LHCN-M2 (cell line): ENCODE measurements at regions not wholly inside any gene's neighbourhood (a gene's known extent, or its start where the extent isn't known, plus 50 kb on each side); places are given as distances from the start of the nearest gene placed in this dataset.
"Not testable (repeated sequence)": the region's sequence is repeated elsewhere in the genome, so short reads cannot be mapped to it uniquely, and the experiment has no call there.

Experiments
- DNase-seq: peaks from one replicate; pipeline ENCODE4 v3.0.0-alpha.2; 2012; ENCODE audit warnings: low read depth

- DNase-seq, result no peak
Observed at GRCh38 chr6:167662075-167662880, 164.4 kb upstream of the AFDN start.

DNA sequence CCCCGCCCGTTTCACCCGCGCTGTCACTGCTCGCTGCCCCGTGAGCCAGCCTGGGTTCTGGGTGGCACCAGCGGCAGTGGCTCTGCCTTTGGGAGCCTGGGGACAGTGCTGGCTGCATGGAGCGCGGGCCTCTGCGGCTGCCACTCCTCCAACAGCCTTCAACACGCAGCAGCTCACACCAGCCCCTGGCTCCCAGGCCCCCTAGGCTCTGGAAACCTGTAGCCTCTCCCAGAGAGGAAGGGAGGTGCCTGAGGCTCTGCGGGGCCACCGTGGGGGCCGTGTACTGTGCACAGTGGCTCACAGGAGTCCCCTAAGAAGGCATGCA lies 163.9 kb upstream of the AFDN start:
- DNase-seq, result no peak

GRCh38 chr6:167663316-167663715 lies 163.4 kb upstream of the AFDN start:
- no peak for DNase-seq

DNA sequence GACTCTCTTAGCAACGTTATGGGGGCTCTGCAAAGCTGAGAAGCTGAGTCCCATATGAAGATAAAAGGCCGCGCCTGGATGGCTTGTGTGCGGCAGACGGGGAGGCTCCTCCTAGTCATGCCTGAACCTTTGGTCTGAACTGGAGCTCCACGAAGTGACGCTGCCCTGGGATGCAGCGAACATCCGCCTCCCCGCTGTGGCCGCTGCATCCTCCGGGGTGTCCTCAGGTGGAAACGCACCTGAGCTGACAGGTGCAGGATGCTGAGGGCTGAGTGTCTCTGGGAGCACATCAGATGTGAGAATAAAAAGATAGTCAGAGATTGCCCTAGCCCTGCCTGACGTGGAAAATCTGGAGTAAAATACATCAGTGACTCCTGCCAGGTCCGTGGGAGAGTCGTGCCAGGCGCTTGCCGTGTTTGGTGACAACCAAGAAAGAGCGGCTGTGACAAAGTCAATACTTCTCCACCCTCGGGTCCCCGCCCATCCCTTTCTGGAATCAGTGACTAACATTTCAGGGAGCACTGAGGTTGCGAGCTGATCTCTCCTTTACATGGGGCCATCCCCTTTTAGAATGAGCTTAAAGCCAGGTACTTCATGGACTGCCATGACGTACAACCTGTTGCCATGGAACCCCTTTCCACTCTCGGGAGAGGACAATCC lies 162.8 kb upstream of the AFDN start:
- no peak for DNase-seq

DNA sequence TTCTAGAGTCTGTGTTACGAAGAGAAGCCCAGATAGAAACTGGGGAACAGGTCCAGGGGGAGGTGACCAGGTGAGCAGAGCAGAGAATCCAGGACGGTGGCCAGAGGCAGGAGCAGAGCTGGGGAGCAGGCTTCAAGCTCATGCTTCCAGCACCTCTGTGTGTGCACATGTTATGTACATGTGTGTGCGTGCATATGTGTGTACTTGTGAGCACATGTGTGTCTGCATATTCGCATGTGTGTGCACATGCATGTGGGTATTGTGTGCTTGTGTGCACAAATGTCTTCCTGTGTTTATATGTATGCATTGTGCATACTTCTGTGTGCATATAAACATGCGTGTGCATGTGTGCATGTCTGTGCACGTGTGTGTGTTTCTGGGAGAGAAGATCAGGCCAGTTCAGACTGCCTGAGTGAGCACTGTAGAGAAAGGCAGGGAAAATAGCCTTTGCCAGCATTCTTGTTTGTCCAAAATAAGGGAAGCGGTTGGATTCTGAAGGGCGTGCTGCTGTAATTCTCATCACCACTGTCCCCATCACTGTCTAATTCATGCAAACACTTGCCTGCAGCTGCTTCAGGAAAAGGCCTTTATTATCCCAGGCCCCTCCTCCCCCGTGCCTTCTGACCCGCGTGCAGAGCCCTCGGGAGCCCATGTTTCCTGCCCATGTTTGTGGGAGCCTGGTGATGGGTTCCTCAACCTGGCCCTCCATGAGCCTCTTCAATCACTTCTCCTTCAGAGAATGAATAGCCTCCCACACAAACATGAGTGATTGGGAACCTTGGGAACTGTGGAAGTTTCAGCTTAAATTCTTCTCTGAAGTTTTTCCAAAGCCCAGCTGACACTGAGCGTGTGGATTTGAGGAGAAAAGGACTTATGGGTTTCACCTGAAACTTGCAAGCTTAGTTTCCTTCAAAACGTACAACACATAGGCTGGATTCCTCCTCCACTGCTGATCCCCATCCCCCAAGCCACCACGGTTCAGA lies 161.7 kb upstream of the AFDN start:
- DNase-seq, result no peak

GRCh38 chr6:167665698-167666330 lies 160.9 kb upstream of the AFDN start:
- no peak for DNase-seq

DNA sequence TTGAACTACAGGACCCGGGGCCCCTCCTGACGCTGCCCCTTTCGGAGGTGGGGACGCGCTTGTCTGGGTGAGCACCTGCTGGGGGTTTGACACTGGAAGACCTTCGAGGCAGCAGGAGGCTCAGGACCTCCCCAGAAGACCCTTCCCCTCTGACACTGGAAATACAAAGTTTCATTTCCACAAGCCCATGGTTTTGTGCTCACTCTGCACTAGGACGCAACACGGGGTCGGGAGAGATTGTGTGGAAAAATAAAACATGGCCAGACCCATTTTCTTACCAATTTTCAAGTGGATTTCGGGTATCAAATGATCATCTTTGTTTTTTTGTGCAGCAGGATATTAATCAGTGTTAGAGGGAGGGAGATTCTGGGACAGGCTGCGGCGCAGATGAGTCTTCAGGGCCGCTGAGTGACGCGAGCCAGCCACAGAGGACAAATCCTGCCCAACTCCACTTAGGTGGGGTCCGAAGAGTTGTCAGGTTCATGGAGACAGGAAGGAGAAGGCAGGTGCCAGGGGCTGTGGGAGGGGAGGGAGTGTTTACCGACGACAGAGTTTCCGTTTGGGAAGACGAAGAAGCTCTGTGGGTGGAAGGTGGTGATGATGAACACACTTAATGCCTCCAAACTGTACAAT lies 160.0 kb upstream of the AFDN start:
- no peak for DNase-seq

GRCh38 chr6:167667204-167668018 lies 159.3 kb upstream of the AFDN start:
- DNase-seq, result no peak

GRCh38 chr6:167668019-167668753 lies 158.5 kb upstream of the AFDN start:
- DNase-seq, result no peak

DNA sequence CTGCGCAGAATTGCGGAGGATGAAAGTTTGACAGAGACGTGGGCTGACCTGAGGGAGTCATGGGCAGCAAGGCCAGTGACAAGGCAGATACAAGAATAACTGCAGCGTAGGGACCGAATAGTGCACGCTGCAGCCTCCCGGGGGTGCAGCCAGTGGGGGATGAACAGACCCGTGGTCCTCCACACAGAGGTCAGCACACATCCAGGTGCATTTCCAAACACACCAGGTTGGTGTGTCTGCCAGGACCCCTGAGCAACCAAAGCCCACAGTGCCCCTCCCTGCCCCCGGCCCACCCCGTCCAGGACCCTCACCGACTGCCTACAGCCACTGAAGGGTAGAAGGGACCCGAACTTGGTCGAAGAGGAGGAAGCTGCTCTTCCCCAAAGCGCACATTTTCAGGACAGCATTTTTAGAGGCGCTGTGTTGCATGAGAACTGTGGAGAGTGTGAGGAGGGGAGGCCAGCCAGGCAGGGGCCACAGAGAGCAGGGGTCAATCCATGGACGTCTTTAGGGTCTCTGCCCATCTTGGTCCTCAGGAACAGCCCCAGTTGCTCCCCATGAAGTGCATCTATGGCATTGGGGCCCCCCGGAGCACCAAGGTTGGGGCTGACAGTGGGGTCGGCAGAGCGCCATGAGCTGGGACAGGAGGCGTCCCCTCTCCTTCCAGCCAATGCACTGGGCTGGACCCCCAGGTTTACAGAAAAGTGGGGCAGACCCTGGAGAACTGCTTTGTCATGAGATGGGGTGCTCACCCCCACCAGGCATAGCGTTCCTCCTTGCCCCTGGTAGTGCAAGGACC lies 157.8 kb upstream of the AFDN start:
- DNase-seq, result no peak

- no peak for DNase-seq
Observed at GRCh38 chr6:167669553-167669849, 157.2 kb upstream of the AFDN start.

DNA sequence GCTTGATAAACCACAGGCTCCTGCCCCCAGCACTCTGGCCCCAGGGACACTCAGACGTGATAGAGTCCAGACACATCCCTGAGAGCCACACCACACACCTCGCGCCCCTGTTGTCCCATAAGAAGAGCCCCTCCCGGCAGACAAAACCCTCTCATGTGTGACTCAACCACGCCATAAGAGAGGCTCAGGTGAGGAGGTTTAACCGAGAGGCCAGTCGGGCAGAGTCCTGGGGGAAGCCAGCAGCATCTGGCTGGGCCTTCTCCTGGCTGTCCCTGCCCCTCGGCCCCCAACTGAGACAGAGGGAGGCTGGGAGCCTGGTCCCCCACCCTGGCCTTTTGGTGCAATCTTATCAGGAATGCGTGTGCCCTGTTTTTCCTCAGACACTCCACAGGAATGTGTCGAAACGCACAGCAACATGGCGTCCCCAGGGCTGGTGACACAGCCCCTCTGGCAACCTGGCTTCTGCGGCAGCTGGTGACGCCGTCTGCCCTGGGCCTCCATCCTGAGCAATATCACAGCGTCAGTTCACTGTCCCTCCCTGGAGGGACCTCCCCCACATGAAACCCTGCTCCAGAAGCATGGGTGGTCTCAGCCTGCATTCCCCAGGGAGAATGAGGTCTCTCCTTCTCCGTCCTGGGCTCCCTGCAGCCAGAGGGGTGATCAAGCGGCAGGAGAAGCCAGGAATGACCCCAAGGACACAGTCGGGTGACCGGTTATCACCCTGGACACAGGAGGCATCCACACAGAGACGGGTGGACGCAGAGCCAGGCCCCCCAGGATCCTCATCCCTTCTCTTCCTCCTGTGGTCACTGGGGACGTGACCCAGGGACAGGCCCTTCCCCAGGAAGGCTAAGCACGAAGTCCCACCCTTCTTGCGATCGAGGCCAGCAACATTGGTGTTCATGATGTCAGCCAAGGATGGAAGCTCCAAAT lies 156.6 kb upstream of the AFDN start:
- DNase-seq, result no peak

GRCh38 chr6:167670938-167671338 lies 155.8 kb upstream of the AFDN start:
- DNase-seq, result no peak

DNA sequence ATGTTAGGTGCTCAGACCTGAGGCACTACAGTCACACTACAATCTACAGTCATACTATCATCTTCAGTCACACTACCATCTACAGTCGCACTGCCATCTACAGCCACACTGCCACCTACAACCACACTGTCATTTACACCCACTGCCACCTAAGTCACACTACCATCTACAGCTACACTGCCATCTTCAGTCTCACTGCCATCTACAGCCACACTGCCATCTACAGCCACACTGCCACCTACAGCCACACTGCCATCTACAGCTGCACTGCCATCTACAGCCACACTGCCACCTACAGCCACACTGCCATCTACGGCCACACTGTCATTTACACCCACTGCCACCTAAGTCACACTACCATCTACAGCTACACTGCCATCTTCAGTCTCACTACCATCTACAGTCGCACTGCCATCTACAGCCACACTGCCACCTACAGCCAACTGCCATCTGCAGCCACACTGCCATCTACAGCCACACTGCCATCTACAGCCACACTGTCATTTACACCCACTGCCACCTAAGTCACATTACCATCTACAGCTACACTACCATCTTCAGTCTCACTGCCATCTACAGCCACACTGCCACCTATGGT lies 155.2 kb upstream of the AFDN start:
- not testable (repeated sequence) for DNase-seq

DNA sequence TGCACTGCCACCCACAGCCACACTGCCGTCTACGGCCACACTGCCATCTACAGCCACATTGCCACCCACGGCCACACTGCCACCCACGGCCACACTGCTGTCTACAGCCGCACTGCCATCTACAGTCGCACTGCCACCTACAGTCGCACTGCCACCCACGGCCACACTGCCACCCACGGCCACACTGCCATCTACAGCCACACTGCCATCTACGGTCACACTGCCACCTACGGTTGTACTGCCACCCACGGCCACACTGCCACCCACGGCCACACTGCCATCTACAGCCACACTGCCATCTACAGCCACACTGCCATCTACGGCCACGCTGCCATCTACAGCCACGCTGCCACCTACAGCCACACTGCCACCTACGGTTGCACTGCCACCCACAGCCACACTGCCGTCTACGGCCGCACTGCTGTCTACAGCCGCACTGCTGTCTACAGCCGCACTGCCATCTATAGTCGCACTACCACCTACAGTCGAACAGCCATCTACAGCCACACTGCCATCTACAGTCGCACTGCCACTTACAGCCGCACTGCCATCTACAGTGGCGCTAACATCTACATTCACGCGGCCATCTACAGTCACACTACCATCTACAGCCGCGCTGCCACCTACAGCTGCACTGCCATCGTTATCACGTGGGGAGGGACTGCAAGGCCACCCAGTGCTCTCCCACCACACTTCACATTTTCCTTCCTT lies 154.6 kb upstream of the AFDN start:
- DNase-seq, result no peak

DNA sequence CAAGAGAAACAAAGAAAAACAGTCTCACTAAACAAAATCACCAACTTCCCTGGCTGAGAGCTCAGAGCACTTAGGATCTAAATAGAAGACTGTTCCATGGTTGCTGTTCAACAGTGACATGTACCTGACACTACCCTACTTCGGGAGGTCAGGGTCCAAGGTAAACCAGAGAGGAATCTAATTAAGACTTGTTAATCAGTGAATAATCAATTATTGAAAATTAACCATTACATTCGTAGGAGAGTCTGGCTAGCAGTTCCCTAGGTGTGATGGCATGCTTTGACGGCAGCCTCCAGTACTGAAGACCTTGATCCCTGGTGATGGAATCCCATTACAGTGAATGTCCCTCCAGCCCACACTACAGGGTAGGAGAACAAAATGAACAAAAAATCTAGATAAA lies 154.0 kb upstream of the AFDN start:
- DNase-seq, result no peak

DNA sequence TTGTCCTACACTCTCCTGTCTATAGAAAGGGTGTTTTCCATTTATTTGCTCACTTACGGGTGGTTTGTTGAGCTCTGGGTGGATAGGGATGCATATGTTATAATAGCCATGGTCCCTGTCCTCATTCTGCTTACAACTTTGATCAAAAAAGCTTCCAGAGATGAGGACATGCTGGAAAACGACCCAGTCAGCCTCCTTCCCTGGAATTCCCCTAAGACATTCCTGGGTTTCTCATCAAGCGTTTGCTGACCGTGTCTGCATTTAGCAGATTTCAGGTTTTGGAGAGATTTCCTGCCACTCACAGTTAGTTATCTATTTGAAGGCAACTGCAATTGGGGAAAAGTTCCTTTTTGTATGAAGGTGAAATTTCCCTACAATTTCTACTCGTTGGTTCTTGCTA lies 152.8 kb upstream of the AFDN start:
- no peak for DNase-seq
